HepG2 (cell line): ENCODE measurements at regions not wholly inside any gene's neighbourhood (a gene's known extent, or its start where the extent isn't known, plus 50 kb on each side); places are given as distances from the start of the nearest gene placed in this dataset.

Source experiments
- ATAC-seq: fragments of 200-7000 bp; cut with Tn5 transposase; 3 replicates; pipeline ENCODE4 v1.9.1; 2020; ENCODE audit warnings: mild to moderate bottlenecking, moderate library complexity
- BruUV-seq: library from RNA; stranded (reverse); fragments of 400-500 nt; replicated peaks from 2 replicates; lab custom pipeline; 2021; lab: Mats Ljungman, UMichigan
- CTCF ChIA-PET: fragments of 300-600 bp; formaldehyde crosslinking; extraction: SDS; loops from one replicate; lab custom pipeline; 2021; ENCODE audit warnings: low total read pairs, inconsistent platforms, low intra/inter-chr PET ratio; lab: Yijun Ruan, JAX
- POLR2A ChIA-PET: fragments of 350-600 bp; sonication (Branson Sonifier 250); formaldehyde crosslinking; loops from one replicate; lab custom pipeline; 2020; ENCODE audit warnings: antibody characterized with exemption, inconsistent platforms; lab: Yijun Ruan, JAX
- DNase-seq: peaks from one replicate; pipeline ENCODE4 v3.0.0-alpha.2; 2015; ENCODE audit warnings: low spot score
- FAIRE-seq: peaks from 3 replicates; lab custom pipeline; 2011; peaks lifted over from hg19 to GRCh38; lab: Jason Lieb, UNC
- H2AFZ ChIP-seq: one replicate; pipeline ENCODE4 v1.6.1; 2011; ENCODE audit warnings: low read length, inconsistent platforms
- H3K27ac ChIP-seq: fragments of 300-600 bp; 3 replicates; pipeline ENCODE4 v1.8.0; 2011; ENCODE audit warnings: mixed run types, mild to moderate bottlenecking, mixed read lengths, low read length, inconsistent platforms; ENCODE audit not compliant: insufficient read depth; ENCODE audit errors: extremely low read length
- H3K27me3 ChIP-seq, 2 experiments: fragments of 200-600 bp in 1 of 2; 2 replicates in 1 of 2; 3 replicates in 1 of 2; pipeline versions ENCODE4 v1.6.0 to v1.8.0; 2011; ENCODE audit warnings: low read length in 2 of 2, mild to moderate bottlenecking in 2 of 2, moderate library complexity in 2 of 2, inconsistent platforms in 1 of 2; ENCODE audit not compliant: insufficient read depth in 2 of 2, control insufficient read depth in 1 of 2
- H3K36me3 ChIP-seq, 2 experiments: fragments of 200-600 bp in 1 of 2; replicated peaks in 1 of 2; 2 replicates in 1 of 2; 3 replicates in 1 of 2; pipeline versions ENCODE4 v1.5.1 to v1.8.0; 2011; ENCODE audit warnings: low read length in 2 of 2, inconsistent platforms in 1 of 2; ENCODE audit not compliant: insufficient read depth in 2 of 2, control insufficient read depth in 1 of 2
- H3K4me1 ChIP-seq: 2 replicates; pipeline ENCODE4 v1.5.1; 2012; ENCODE audit warnings: low read length, inconsistent platforms; ENCODE audit not compliant: insufficient read depth
- H3K4me2 ChIP-seq: 2 replicates; pipeline ENCODE4 v1.6.0; 2011; ENCODE audit warnings: low read depth, low read length, inconsistent platforms
- H3K4me3 ChIP-seq, 3 experiments: fragments of 200-600 bp in 1 of 3; sonication (generic), shearing (Covaris generic) in 1 of 3; replicated peaks in 1 of 3; 2 replicates each; pipeline ENCODE4 v1.5.1; 2011 to 2016; ENCODE audit warnings: low read length in 3 of 3, inconsistent platforms in 2 of 3, low read depth in 2 of 3, mild to moderate bottlenecking in 2 of 3, control low read depth in 1 of 3, mixed read lengths in 1 of 3; ENCODE audit not compliant: insufficient read depth in 1 of 3
- H3K79me2 ChIP-seq: one replicate; pipeline ENCODE4 v1.6.1; 2011; ENCODE audit warnings: low read length, inconsistent platforms; ENCODE audit not compliant: insufficient read depth
- H3K9ac ChIP-seq: 2 replicates; pipeline ENCODE4 v1.6.0; 2011; ENCODE audit warnings: mild to moderate bottlenecking, low read depth, low read length, inconsistent platforms; ENCODE audit not compliant: insufficient read depth
- H3K9me3 ChIP-seq: 2 replicates; pipeline ENCODE4 v1.5.1; 2012; ENCODE audit warnings: mild to moderate bottlenecking, low read length
- H4K20me1 ChIP-seq: 2 replicates; pipeline ENCODE4 v1.6.0; 2011; ENCODE audit warnings: inconsistent platforms, mild to moderate bottlenecking, low read length, moderate library complexity; ENCODE audit not compliant: insufficient read depth
- AGO1 ChIP-seq: fragments of 200-400 bp; formaldehyde crosslinking; IDR thresholded peaks from 2 replicates; pipeline ENCODE4 v1.6.1; 2017; ENCODE audit warnings: mild to moderate bottlenecking, low read depth, low read length, moderate library complexity; ENCODE audit not compliant: poor library complexity, severe bottlenecking
- CBX1 ChIP-seq: IDR thresholded peaks from one replicate; pipeline ENCODE4 v1.6.1; 2016; ENCODE audit warnings: antibody characterized with exemption, low read depth
- MNT ChIP-seq: fragments of 450-650 bp; IDR thresholded peaks from 2 replicates; pipeline ENCODE4 v1.6.1; 2016
- MTA1 ChIP-seq: sonication (generic); formaldehyde crosslinking; IDR thresholded peaks from 2 replicates; pipeline ENCODE4 v1.4.0; 2020; ENCODE audit warnings: missing genetic modification reagents, mild to moderate bottlenecking, borderline replicate concordance
- PRPF4 ChIP-seq: fragments of 200-400 bp; formaldehyde crosslinking; IDR thresholded peaks from 2 replicates; pipeline ENCODE4 v1.6.1; 2016; ENCODE audit warnings: low read length, low read depth; ENCODE audit not compliant: poor library complexity, severe bottlenecking
- STAG1 ChIP-seq: sonication (generic); formaldehyde crosslinking; IDR thresholded peaks from 2 replicates; pipeline ENCODE4 v1.4.0; 2020; ENCODE audit warnings: missing genetic modification reagents
- TEAD2 ChIP-seq: sonication (generic); formaldehyde crosslinking; IDR thresholded peaks from 2 replicates; pipeline ENCODE4 v1.9.0; 2021; ENCODE audit warnings: missing genetic modification reagents
- ZBTB3 ChIP-seq: sonication (generic); formaldehyde crosslinking; IDR thresholded peaks from 2 replicates; pipeline ENCODE4 v1.4.0; 2020; ENCODE audit warnings: low read depth, mild to moderate bottlenecking, moderate library complexity, missing genetic modification reagents, borderline replicate concordance
- ZNF253 ChIP-seq: sonication (generic); formaldehyde crosslinking; IDR thresholded peaks from 2 replicates; pipeline ENCODE4 v1.8.0; 2022; ENCODE audit warnings: mild to moderate bottlenecking, missing genetic modification reagents, borderline replicate concordance
- ZNF556 ChIP-seq: sonication (generic); formaldehyde crosslinking; IDR thresholded peaks from 2 replicates; pipeline ENCODE4 v1.4.0; 2020; ENCODE audit warnings: mild to moderate bottlenecking, missing genetic modification reagents, borderline replicate concordance
- ZNF580 ChIP-seq: IDR thresholded peaks from 2 replicates; pipeline ENCODE4 v1.6.1; 2016; ENCODE audit warnings: low read depth, borderline replicate concordance
- ZNF607 ChIP-seq: sonication (generic); formaldehyde crosslinking; IDR thresholded peaks from 2 replicates; pipeline ENCODE4 v1.5.1; 2020; ENCODE audit warnings: missing genetic modification reagents, mild to moderate bottlenecking, borderline replicate concordance
- ZNF788 ChIP-seq: sonication (generic); formaldehyde crosslinking; IDR thresholded peaks from 2 replicates; pipeline ENCODE4 v1.5.0; 2020; ENCODE audit warnings: mild to moderate bottlenecking, missing genetic modification reagents, borderline replicate concordance
- ZNF841 ChIP-seq: sonication (generic); formaldehyde crosslinking; IDR thresholded peaks from 2 replicates; pipeline ENCODE4 v1.8.1; 2023; ENCODE audit warnings: missing genetic modification reagents, borderline replicate concordance
- WGBS: methylation state at CpG from one replicate; pipeline ENCODE4 v1.1.6; 2017; ENCODE audit warnings: low lambda C conversion rate; 5-methylcytosine and 5-hydroxymethylcytosine counted together
- in situ Hi-C: cut with HindIII; loops from 2 replicates; pipeline ENCODE4 v1.10.0; 2017; ENCODE audit warnings: low pct_unique_long_range_greater_than_20kb; ENCODE audit not compliant: extremely low pct_ligation_motif_present
- intact Hi-C: fragments of 100-400 bp; cut with micrococcal nuclease; formaldehyde crosslinking; loops from one replicate; pipeline ENCODE4 v1.10.0; 2022; ENCODE audit not compliant: unreplicated experiment
- TF ChIP-seq, protein P1 (sequence below): sonication (generic); formaldehyde crosslinking; IDR thresholded peaks from 2 replicates; pipeline ENCODE4 v1.4.0; 2020; ENCODE audit warnings: missing genetic modification reagents, mild to moderate bottlenecking, borderline replicate concordance

DNA sequence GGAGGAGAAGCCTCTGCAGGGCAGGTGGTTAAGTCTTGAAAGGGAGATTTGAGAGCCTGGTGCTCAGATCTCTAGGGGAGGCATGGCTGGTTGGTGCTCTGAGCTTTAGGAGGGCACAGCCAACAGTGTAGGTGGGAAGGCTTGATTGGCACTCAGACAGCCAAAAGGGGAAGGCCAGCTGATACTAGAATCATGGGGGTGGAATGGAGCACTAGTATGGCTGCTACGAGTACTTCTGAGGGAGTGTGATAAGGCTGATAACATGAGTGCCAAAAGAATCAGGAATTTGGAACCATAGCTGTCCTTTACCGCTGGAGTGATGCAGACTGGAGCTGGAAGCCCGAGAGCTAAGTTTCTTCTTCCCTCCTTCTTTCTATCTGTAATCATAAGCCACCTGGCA is 184.6 kb upstream of the TBC1D5 start:
- Histone ChIP-seq H3K4me3 (no peak overlapping the region), H3K9ac (no peak overlapping the region), H3K4me1 (no peaks in the 10 kb centered on the region), H3K9me3 (no peaks in the 10 kb centered on the region), H3K36me3 (no peaks in the 10 kb centered on the region), H3K27ac (no peak overlapping the region), H4K20me1 (no peaks in the 10 kb centered on the region), H3K4me2 (no peak overlapping the region), H3K27me3 (no peaks in the 10 kb centered on the region; a peak in 1 of 5 replicates), H3K79me2 (no peaks in the 10 kb centered on the region), H2AFZ (no peak overlapping the region)
- ATAC-seq (no peak), FAIRE-seq (no peak), DNase-seq (no peak)
- in situ Hi-C loops (no loop called here), intact Hi-C loops (no loop called here)
- POLR2A ChIA-PET = no interaction called here
- TF ChIP-seq ZNF841 (CRISPR knock-in tag) (no peak), PRPF4 (no peak), CBX1 (no peak), TEAD2 (CRISPR knock-in tag) (no peak), AGO1 (no peak), ZNF607 (no peak), ZNF253 (CRISPR knock-in tag) (no peak)
- BruUV-seq = no TSS peak
- CTCF ChIA-PET = no interaction called here
- 0% methylated on average over 3 of the region's 3 CpGs for WGBS

DNA sequence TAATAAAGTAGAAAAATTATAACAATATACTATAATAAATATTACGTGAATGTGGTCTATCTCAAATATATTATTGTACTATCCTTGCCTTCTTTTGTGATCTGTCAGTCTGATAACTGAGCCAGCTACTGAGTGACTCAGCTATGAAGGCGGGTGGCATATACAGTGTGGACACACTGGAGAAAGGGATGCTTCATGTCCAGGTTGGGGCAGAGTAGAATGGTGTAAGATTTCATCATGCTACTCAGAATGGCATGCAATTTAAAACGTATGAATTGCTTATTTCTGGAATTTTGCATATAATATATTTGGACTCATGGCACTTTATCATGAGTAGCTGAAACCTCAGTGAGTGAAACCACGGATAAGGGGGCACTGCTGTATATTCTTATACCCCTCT is 172.9 kb upstream of the TBC1D5 start:
- 3% methylated on average over 4 of the region's 4 CpGs for WGBS
- no peaks in the 10 kb centered on the region for H3K4me1 ChIP-seq
- in situ Hi-C loops = no loop called here
- DNase-seq (no peak), FAIRE-seq (no peak), ATAC-seq (no peak)
- H3K9me3 ChIP-seq = no peaks in the 10 kb centered on the region
- no peak overlapping the region for H3K4me2 ChIP-seq
- no peak overlapping the region for H3K27ac ChIP-seq
- no peak overlapping the region for H2AFZ ChIP-seq
- no peaks in the 10 kb centered on the region for H3K36me3 ChIP-seq
- no peaks in the 10 kb centered on the region for H4K20me1 ChIP-seq
- peaks cover 0 to 3% of the 10 kb centered on the region in 2 experiments; a peak in 1 of 5 replicates for H3K27me3 ChIP-seq
- intact Hi-C loops = no loop called here
- H3K9ac ChIP-seq = no peak overlapping the region
- ChIA-PET POLR2A (no interaction called here), CTCF (no interaction called here)
- H3K4me3 ChIP-seq = no peak overlapping the region
- no peaks in the 10 kb centered on the region for H3K79me2 ChIP-seq
- BruUV-seq = no TSS peak
- TF ChIP-seq ZBTB3 (CRISPR knock-in tag) (no peak), STAG1 (CRISPR knock-in tag) (no peak), MNT (no peak), ZNF580 (CRISPR knock-in tag) (no peak), ZNF556 (CRISPR knock-in tag) (no peak), MTA1 (CRISPR knock-in tag) (no peak), ZNF788 (CRISPR knock-in tag) (no peak)
- TF ChIP-seq, protein P1, sequence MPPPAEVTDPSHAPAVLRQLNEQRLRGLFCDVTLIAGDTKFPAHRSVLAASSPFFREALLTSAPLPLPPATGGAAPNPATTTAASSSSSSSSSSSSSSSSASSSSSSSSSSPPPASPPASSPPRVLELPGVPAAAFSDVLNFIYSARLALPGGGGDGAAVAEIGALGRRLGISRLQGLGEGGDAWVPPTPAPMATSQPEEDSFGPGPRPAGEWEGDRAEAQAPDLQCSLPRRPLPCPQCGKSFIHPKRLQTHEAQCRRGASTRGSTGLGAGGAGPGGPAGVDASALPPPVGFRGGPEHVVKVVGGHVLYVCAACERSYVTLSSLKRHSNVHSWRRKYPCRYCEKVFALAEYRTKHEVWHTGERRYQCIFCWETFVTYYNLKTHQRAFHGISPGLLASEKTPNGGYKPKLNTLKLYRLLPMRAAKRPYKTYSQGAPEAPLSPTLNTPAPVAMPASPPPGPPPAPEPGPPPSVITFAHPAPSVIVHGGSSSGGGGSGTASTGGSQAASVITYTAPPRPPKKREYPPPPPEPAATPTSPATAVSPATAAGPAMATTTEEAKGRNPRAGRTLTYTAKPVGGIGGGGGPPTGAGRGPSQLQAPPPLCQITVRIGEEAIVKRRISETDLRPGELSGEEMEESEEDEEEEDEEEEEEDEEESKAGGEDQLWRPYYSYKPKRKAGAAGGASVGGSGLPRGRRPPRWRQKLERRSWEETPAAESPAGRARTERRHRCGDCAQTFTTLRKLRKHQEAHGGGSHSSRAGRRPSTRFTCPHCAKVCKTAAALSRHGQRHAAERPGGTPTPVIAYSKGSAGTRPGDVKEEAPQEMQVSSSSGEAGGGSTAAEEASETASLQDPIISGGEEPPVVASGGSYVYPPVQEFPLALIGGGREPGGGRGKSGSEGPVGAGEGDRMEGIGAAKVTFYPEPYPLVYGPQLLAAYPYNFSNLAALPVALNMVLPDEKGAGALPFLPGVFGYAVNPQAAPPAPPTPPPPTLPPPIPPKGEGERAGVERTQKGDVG = no peak
